Activated gamma-delta T cell (primary cell): ENCODE measurements at regions not wholly inside any gene's neighbourhood (a gene's known extent, or its start where the extent isn't known, plus 50 kb on each side); places are given as distances from the start of the nearest gene placed in this dataset.
"Not testable (repeated sequence)": the region's sequence is repeated elsewhere in the genome, so short reads cannot be mapped to it uniquely, and the experiment has no call there.

Experiments used
- DNase-seq: peaks from one replicate; lab custom pipeline; 2025; lab: John Stamatoyannopoulos, UW

DNA sequence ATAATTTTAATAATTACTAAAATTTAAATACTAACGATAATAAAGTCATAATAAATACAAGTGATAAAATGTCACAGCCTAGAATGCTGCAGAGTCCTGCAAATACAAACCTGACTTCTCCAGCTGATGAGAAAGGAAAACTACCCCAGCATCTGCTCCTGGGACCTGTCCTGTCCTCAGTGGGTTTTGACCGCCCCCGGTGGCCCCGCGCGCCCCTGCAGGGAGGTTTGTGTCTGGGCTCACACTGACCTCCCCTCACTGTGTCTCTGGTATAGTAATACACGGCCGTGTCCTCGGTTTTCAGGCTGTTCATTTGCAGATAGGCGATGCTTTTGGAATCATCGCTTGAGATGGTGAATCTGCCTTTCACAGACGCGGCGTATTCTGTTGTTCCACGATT lies 1139.4 kb downstream of the TMEM121 start:
- DNase-seq = no peak

DNA sequence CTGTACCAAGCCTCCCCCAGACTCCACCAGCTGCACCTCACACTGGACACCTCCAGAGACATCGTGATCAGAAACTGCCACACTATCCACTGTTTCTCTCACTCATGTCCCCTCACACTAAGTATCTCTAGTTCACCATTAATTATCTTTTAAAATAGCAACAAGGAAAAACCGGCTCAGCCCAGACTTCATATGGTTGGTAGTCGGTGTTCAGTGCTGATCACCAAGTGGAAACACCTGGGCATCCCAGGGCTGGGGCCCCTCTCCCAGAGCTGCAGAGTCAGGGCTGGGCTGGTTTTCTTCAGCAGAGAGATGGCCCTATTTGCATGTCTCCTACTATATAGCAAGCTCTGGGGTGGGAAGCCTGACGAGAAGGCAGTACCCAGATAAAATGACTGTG lies 1140.0 kb downstream of the TMEM121 start:
- DNase-seq = no peak

GRCh38 chr14:106670011-106670410 lies 1143.6 kb downstream of the TMEM121 start:
- no peak for DNase-seq

DNA sequence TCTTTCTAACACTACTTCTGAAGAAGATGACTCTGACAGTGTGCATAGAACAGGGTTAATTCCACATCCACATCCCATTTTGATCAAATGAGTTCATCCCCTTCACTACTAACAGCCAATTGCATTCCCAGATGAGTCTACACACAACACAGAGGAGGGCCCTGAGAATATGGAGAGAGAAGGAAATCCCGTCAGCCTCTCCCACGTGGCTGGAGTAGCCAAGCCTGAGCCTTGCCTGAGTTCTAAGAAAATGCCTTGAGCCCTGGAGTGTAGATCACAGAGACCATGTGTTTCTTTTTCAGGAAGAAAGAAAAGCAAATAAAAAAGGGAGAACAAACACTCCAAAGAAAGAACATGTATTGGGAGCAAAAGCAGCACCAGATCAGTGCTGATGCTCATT lies 1147.7 kb downstream of the TMEM121 start:
- DNase-seq = not testable (repeated sequence)

DNA sequence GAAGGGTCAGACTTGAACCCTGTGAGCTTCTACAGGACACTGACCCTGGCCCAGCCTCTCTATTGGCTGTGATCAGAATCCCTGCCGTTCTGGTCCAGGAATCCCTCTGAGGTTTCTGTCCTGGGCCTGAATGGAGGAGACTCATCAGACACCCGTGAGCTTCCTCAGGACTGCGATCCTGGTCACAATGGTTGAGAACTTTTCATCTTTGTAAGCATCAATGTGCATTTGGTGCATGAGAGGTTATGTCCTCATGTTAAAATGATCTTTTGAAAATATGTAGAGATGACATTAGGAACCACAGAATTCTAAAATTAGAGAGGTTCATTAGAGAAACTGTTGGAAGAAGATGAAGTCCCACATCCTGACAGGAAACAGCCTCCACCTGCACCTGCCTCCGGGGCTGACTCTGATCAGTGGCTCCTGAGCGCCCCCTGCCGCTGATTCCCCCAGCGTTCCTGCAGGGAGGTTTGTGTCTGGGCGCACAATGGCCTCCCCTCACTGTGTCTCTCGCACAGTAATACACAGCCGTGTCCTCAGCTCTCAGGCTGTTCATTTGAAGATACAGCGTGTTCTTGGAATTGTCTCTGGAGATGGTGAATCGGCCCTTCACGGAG lies 1148.2 kb downstream of the TMEM121 start:
- DNase-seq = not testable (repeated sequence)

DNA sequence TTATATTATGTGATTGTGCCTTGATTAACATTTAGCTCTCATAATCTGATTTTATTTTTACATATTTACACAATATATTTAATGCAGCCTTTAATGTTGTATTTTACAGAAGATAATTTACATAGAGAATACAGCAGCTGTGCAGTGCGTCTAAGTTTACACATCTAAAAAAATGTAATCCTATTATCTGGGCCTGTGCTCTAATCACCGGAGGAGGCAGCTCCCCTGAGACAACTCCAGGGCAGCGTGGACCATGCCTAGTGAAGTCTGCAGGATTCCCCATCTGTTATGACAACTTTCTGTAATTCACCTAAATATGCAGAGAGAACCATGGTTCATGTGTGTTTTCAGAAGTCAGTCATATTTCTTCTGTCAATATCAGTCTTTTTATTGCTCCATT lies 1149.3 kb downstream of the TMEM121 start:
- not testable (repeated sequence) for DNase-seq

- no peak for DNase-seq
These were observed 1153.4 kb downstream of the TMEM121 start for GRCh38 chr14:106679776-106680175.

- DNase-seq = no peak
These were observed 1154.8 kb downstream of the TMEM121 start for GRCh38 chr14:106681161-106681560.

GRCh38 chr14:106681568-106681967 lies 1155.2 kb downstream of the TMEM121 start:
- DNase-seq = no peak

DNA sequence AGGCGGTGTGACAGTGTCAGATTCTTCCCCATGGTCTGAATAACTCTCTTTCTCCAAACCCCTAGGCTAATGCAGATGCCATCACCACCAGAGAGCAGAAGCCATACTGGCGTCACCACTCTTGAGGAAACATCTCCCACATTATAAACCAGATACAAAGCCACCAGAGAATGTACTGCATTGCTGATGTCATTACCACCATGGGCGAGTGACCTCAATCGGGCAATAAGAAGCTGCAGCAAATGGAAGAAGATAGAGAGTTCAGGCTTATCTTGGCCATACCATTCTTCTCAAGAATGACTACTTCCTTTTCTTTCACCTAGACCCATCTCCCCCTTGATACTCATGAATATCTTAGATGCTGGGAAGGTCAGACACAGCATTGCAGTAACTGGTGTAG lies 1157.2 kb downstream of the TMEM121 start:
- DNase-seq = no peak

DNA sequence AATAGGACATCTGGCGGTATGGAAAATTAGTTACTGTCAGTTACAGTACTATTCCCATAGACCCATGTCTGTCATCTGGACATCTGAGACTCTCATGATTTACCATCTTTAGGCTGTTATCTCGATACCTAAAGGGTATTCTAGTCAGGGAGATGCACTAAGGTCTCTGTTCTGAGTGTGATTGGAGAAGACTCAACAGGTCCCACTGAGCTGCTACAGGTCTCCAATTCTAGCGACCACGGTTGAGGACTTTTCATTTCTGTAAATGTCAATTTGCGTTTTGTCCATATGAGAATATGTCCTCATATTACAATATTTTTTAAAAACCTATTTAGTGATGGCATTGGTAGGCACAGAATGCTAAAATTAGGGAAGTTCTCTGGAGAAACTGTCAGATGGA lies 1160.2 kb downstream of the TMEM121 start:
- no peak for DNase-seq

GRCh38 chr14:106690333-106690891 lies 1164.0 kb downstream of the TMEM121 start:
- DNase-seq = no peak

- DNase-seq = no peak
These were observed 1165.4 kb downstream of the TMEM121 start for GRCh38 chr14:106691601-106692291.

GRCh38 chr14:106694638-106695393 lies 1168.4 kb downstream of the TMEM121 start:
- DNase-seq = no peak

DNA sequence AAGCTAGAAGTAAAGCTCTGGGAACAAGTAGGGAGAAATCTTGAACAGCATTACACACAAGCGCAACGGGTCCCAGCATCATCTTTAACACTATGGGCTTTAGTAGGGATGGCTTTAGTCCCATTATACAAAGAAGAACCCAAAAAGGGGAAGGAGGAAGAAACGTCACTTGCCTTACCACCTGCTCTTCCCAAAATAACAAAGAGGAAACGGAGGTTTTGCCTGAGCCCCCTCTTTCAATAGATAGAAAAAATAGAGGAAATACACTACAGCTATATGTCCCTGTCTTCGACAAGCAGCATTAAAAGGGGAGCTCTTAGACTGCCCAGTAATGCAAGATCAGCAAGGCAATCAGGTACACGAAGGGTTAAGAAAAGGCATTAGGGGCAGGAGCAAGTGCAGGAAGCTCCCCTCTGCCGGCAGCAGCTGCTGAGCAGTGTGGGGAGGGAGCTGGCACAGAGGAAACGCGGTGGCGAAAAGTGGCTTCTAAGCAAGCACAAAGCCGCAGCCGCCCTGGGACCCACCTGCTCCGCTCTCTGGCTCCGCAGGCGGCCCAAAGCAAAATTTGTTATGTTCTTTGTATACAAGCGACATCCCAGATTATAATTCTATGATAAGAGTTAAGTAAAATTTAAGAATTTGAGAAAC lies 1172.4 kb downstream of the TMEM121 start:
- not testable (repeated sequence) for DNase-seq

- not testable (repeated sequence) for DNase-seq
These were observed 1177.3 kb downstream of the TMEM121 start for GRCh38 chr14:106703651-106704050.

GRCh38 chr14:106706488-106706887 lies 1180.1 kb downstream of the TMEM121 start:
- not testable (repeated sequence) for DNase-seq

GRCh38 chr14:106710187-106710586 lies 1183.8 kb downstream of the TMEM121 start:
- not testable (repeated sequence) for DNase-seq

GRCh38 chr14:106712513-106712912 lies 1186.1 kb downstream of the TMEM121 start:
- DNase-seq = not testable (repeated sequence)

GRCh38 chr14:106714446-106715428 lies 1188.4 kb downstream of the TMEM121 start:
- not testable (repeated sequence) for DNase-seq

DNA sequence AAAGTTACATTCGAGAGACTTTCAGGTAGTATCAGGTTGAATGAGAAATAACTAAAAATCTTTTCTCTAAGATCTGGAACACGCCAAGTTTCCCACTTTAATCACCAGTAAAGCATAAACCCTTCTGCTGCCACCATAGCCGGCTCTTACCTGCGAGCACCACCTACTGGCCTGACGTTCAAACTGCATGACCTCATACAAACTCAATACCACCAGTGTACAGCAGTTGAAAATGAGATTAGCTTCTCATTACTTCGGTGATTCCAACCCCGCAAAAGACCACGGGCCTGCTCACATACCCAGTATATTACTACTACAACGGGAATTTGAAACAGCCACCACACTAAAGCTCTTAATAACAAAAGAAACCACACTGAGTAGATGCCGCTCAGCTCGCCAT lies 1191.2 kb downstream of the TMEM121 start:
- not testable (repeated sequence) for DNase-seq
